Glomerular visceral epithelial cell (primary cell): ENCODE measurements at regions not wholly inside any gene's neighbourhood (a gene's known extent, or its start where the extent isn't known, plus 50 kb on each side); places are given as distances from the start of the nearest gene placed in this dataset.
"Not testable (repeated sequence)": the region's sequence is repeated elsewhere in the genome, so short reads cannot be mapped to it uniquely, and the experiment has no call there.

ENCODE experiments used
- DNase-seq: peaks from one replicate; pipeline ENCODE4 v3.0.0-alpha.2; 2016; ENCODE audit errors: extremely low spot score

DNA sequence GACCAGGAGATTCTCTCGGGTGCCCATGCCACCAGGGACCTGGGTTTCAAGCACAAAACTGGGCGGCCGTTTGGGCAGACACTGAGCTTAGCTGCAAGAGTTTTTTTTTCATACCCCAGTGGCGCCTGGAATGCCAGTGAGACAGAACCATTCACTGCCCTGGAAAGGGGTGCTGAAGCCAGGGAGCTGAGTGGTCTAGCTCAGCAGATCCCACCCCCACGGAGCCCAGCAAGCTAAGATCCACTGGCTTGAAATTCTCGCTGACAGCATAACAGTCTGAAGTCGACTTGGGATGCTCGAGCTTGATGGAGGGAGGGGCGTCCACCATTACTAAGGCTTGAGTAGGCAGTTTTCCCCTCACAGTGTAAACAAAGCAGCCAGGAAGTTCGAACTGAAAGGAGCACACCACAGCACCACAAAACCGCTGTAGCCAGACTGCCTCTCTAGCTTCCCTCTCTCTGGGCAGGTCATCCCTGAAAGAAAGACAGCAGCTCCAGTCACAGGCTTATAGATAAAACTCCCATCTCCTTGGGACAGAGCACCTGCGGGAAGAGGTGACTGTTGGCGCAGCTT is 157.7 kb downstream of the GIPC2 start:
- DNase-seq, result not testable (repeated sequence)

DNA sequence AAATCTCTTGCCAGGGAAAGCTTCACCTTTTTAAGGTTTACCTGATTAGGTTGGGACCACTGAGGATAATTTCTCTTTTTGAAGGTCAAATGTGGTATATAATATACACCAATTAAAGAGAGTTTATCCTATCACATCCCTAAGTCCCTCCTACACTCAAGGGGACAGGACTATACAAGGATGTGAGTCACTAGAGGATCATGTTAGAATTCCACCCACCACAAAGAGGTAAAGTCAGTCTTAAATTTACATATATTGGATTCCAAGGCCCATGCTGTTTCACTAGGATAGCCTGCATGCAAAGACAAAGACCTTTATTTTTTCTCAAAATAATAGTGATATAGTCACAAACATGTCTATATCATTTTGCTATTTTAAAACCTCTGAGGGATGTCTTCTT is 164.4 kb downstream of the GIPC2 start:
- DNase-seq, result no peak

DNA sequence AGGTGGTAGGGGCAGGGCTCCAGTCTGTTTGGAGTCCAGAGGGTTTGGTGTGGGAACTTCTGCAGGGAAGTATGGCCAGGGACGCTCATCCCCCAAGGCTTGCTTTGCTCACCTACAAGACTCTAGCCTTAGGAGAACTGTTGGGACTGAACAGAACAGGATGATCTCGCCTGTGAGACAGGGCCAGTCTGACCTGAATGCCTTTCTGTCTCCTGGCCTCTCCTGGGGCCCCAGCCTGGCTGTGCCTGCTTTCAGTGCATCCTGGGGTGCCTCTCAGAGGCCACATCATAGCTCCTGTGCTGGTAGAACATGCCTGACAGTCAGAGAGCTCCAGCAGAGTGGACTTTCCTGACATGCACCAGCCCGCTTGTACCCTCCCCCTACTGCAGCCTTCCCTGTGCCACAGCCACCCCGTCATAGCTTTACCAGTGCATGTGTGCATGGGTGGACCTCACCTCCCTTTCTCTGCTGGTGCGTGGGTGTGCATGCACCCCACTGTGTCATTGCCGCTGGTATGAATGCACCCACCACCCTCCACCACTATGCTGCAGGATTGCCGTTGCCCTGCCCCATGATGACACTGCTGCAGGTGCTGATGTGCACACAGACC is 165.8 kb downstream of the GIPC2 start:
- no peak for DNase-seq

DNA sequence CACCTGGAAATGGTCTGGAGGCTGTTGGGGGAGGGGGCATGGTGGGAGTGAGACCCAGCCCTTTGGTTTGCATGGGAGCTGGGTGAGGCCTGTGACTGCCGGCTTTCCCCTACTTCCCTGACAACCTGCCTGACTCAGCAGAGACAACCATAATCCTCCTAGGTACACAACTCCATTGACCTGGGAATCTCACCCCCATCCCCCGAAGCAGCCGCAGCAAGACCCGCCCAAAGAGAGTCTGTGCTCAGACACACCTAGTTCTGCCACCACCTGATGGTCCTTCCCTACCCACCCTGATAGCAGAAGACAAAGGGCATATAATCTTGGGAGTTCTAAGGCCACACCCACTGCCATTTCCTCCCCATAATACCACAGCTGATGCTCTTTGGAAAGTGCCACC is 168.6 kb downstream of the GIPC2 start:
- DNase-seq, result no peak

DNA sequence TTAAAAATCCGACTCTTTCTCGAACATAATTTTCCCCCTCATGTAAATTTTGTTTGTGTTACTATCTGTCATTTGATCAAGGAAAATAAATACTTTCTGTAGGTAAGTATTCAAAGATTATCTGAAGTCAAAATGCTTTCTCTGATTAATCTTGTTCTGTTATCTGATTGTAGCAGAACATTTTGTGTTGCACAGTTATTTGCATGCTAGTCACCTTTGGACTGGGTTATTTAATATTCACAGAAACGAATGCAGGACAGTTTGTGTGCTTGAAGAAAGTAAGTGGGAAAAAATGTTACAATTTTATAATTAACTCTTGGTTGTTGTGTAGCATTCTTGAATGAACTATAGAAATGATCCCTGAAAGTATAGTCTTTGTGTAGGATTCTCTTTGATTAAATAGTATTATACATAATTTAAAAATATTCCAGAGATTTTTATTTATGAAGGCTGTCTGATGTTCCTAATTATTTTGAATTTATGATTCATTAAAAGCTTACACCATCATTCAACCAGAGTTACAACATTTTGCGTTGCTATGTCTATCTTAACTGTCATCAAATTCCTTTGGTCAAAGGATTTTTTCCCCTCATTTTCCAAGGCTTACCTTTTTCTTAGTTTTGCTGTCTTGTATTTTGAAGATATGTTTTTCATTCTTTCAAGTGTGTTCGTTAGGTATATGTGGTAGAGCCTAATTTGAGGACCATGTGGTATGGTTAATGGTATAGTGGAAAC is 176.6 kb downstream of the GIPC2 start:
- no peak for DNase-seq

DNA sequence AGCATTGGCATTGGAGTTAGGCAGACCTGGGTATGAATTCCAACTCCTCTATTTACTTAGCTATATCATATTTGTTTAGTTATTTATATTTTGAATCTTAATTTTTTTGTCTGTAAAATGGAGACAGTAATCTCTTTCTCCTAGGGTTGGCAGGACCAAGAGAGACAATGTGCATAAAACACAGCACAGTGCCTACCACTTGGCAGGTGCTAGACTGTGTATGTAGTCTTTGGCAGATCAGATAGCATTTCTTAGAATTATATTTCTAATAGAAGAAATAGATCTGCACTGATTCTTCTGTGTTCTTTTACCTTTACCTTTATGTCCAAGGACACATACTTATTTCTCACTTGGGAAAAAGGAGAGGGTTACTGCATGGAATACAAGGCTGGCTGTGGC is 177.2 kb downstream of the GIPC2 start:
- no peak for DNase-seq

DNA sequence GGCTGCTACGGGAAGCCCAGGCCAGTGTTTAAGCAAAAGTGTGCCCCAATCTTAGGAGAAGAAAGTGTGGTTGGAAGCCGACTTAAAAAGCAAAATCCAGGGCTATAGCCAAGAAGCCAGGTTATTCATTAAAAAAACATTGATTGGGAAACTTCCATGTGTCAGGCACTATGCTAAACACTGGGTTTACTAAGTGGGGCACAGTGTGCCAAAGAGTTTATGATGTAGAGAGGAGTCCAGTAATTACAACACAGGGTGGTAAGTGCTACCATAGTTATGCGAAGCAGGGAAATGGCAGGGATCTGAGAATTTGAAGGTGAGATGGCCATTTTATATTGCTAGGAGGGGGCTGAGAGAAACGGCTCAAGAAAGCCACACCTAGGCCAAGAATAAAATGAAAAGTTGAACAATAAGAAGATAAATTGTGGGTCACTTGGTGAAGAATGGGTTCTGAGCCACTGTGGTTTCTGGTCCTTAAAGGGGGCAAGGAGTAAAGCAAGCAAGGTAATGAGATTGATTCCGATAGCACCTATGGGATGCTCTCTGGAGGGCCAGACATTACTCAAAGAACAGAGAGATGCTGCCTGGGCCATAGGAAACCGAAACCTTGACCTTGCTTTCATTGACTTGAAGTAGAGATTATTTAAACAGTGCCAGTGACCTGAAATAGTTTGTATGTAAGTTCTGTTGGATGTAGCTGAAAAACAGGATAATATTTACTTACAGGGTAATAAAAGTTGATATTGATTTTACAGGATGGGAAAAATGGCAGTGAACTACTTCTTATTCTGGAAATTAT is 177.8 kb downstream of the GIPC2 start:
- DNase-seq, result peak; percentile 22

DNA sequence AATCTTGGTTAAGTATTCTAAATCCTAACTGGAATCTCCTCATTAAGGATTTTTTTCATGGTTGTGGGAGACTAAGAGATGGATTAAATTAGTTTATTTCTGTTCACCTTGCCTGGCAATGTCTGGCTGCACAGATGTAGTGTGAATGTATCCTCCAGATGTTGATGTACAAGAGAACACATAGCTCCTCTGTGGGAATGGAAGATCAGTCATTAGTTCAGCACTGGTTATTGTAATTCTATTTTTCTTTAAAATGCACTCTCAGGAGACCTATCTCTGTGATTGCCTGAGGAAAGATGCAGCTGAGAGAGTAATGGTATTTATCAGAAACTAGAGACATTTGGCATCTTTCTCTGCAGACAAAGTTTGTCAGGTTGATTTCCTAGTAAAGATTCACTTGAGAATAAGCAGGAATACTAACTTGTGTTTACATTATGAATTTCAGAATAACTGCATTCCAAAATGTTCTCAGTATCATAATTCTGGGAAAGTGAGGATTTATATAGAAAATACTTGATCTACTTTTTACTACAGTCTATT is 178.6 kb downstream of the GIPC2 start:
- DNase-seq, result no peak

DNA sequence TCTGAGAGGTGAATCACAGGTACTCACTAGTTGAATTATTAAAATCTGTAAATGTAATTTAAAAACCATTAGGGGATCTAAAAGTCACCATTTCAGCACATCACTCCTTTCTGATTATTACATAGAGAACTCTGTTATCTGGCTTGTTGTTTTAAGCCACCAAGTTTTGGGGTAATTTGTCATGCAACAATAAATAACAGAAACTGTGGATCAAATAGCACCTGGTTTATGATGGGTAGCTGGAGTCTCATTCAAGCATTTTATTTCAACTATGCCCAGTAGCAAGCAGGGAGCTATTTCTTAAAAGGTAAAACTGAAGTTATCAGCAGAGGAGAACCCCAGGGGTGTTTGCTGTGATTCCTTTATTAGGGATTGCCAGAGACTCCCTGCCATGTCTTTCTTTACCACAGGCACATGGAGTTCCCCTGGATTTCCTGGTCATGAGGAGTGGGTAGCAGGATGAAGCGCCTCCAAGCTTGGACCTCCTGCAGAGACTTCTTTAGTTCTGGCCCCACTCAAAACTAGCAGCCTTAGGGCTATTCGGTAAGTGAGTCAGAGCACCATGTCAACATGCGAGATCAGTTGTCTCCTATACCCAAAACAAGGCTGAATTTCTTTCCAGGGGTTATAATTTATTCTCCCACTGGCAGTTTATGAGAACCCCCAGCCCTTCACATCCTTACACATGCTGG is 179.2 kb downstream of the GIPC2 start:
- no peak for DNase-seq

DNA sequence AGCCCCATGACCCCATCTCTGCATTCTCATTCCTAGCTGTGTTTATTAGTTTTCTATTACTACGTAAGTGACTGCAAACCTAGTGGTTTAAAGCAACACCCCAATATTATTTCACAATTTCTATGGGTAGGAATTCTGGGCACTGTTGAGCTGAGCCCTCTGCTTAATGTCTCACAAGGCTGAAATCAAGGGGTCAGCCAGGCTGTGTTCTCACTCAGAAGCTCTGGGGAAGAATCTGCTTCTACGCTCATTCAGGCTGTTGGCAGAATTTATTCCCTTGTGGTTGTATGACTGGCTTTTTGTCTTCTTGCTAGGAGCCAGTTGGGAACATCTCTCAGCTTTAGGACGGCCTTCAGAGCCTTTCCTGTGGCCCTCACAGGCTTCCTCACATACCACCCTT is 181.0 kb downstream of the GIPC2 start:
- DNase-seq, result no peak

DNA sequence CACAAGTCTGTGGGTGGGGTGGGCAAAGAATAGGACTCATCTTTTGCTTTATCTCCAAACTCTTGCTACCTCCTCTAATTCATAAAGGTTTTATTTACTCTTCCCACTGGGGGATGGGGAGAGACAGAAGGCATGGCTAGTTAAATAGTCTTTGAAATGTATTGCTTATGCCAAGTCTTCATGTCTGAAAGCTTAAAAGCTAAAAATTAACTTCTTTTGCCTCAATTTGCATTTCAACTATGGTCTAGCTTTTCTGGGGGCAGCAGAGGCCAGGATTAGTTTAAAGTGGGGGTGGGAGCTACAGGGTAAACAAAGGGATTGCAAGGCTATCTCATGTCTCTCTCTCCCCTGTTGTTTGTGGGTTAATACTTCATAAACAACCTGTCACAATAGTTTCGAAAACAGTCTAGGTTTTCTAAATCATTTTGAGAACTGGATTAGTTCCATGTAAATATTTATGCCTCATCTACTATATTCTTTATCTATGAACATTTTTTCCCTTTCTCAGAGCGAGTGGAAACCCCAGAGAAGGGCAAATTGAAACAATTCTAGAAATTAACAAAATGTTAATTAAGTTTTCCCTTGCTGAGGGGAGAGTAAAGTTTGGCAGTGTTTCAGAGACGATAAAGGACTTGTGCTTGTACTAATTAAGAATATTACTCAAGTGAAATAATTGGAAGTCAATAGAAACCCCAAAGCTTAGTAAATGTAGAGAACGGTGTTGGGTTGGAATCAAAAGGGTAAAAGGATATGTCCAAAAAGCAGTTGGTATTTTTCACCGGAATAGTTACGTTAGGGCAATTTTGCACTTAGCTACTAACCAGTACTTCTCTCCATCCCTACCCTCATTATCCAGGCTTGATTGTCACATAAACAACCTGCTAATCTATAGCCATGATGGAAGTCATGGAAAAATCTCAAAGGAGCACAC is 182.2 kb downstream of the GIPC2 start:
- no peak for DNase-seq

DNA sequence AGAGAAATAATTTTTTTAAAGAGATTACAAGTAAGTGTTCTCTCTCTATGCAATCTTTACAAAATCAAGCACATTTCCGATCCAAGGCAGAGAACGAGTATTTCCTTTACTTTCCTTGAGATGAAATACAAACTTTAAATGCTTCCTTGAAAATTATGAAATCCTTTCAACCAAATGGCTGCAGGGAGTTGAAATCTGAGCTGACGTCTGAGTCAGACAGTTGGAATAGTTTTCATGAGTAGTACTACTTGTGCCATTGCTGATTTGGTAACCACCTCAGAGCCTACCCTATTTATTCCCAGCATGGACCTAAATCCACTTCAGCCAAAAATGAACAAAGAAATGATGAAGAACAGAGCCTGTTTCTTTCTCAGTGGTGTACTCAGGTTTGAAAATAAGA is 183.6 kb downstream of the GIPC2 start:
- no peak for DNase-seq

DNA sequence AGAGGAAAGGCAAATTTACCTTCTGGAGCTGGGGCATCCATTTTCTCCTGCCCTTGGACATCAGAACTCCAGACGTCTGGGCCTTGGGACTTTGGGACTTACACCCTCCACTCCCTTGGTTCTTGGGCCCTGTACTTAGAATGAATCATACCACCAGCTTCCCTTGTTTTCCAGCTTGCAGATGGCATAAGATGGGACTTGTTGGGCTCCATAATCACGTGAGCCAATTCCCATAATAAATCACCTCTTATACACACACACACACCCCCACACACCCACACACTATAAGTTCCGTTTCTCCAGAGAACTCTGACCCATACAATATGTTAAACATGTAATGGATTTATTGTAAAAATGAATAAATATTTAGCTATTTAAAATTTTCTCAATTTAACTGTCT is 185.7 kb downstream of the GIPC2 start:
- no peak for DNase-seq

DNA sequence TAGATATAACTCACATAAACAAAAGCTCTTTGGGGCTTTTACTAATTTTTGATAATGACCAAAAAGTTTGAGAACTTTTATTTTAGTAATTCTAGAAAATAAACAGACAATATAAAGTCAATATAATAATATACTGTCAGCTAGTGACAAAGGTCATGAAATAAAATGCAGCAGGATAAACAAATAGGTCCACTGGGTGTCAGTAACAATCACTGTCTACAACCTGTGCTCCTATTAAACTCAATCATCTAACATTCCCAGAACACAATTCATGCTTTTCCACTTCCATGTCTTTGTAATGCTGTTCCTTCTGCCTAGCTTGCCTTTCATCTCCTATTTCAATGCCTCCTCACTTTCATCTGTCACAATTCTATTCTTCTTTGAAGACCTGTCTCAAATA is 186.1 kb downstream of the GIPC2 start:
- no peak for DNase-seq

DNA sequence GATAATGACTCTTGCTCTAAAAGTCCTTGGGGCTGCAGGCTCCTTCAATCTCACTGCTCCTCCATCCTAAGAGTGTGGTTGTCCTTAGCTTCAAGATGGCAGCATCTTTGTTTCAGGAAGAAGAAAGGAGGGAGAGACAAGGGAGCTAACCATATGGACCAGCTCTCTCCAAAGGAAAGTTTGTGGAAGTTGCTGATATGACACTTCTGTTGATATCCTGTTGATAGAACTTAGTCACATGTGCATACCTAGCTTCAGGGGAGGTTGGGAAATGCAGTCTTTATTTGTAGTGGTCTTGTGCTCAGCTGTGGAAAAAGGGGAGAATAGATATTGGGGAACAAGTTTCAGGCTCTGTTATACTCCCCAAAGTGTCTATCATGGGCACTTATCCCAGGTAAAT is 186.9 kb downstream of the GIPC2 start:
- DNase-seq, result no peak

DNA sequence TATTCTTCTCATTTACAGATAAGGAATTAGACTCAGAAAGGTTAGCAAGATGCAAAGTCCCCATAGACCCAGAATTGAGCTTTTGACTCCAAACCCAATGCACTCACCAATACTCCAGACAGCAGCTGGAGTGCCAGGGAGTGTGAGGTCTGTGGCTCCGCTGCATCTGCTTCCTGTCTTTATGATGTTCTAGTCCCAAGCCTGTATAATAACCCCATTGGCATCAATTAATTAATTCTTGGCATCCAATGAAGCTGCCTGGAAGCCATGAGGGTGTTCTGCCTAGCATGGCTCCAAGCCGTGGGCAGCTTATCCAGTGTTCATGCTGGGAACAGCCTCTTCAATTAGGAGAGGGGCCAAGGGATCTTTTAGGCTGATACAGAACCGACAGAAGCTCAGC is 188.7 kb downstream of the GIPC2 start:
- no peak for DNase-seq

DNA sequence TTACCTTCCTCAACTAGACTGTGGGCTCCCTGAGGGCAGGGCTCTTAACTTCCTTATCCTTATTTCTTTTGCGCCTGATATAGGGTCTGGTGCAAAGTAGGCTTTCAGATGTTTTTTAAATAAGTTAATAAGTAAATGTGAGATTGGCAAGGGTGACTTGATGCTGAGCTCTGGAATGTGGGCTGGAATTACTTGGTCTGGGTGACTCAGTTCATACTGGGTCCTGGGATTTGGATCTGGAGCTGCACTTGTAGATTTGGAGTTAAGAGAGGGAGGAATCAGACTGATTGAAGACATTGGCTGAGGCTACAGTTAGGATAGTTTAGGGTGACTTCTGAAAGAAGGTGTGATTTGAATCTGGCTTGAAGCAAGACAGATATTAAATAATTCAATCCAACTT is 190.9 kb downstream of the GIPC2 start:
- DNase-seq, result peak; percentile 60

DNA sequence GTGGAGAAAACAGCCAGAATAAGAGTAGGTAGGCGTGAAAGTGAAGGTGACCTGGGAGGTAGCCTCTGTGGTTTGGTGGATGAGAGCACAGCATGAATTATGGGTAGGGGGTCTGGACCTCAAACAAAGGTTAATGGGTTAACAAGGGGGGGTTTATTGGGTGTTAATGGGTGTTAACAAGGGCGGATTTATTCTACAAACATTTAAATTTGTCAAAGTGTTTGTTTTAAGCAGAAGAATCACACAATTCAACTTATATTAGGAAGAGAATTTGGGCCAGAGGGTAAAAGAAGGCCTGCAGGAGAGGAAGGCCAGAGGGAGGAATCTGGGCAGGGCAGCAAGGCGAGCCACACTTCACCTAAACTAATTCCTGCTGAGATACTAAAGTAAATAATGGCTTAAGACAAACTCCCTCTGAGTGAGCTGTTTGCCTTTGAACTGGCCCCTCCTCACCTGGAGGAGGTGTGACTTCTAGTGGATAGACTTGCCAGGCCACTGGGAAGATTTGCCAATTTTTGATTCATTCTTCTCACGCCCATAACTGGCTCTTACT is 191.7 kb downstream of the GIPC2 start:
- DNase-seq, result no peak

DNA sequence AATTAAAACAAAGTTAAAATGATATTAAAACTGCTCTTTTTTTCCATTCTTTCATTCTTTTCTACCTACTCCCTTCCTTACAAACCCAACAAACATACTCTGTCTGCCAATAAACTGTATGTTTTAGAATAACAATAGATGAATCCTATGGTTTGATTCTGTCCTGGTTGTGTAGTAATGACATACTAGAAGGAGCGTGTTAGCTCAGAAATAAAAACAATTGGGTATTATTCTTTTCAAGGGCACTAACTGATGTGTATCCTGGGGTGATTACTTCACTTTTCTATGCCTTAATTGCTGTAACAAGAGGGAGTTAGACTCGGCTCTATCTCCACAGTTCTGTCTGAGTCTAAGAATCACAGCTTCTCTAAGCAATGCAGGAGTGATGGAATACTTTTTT is 194.4 kb downstream of the GIPC2 start:
- DNase-seq, result no peak

DNA sequence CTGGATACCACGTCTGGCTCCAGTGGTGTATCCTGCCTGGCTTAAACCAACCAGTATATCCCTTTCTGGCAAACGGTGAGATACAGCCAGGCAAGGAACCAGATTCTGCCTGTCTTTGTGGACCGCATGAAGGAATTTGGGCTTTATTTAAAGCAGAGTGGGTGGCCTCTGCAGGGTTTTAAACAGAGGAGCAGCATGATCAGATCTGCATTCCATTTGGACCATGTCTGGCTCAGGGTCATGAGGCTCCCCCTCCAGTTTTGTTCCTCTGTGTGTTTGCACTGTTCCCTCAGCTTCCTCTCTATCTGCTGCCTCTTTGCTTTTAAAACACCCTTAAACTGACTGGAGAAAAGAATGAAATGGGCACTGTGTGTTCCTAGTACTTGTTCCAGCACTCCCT is 195.0 kb downstream of the GIPC2 start:
- DNase-seq, result no peak
